ENCODE measurements at regions not wholly inside any gene's neighbourhood (a gene's known extent, or its start where the extent isn't known, plus 50 kb on each side); places are given as distances from the start of the nearest gene placed in this dataset.

- no peak for TF ChIP-seq EZH2 (IDR thresholded peaks at IDR 0.05)
- TF ChIP-seq CTCF (IDR thresholded peaks at IDR 0.05) = no peak
These were observed 452.7 kb downstream of the TSHZ3 start for GRCh38 chr19:30896554-30896953.

Data from neural progenitor cell (in vitro differentiated cells).